Anterior cingulate cortex (tissue), 58 donors: ENCODE measurements at regions not wholly inside any gene's neighbourhood (a gene's known extent, or its start where the extent isn't known, plus 50 kb on each side); places are given as distances from the start of the nearest gene placed in this dataset.

Source experiments
- DNase-seq, 58 donors: peaks; one replicate each; lab custom pipeline; 2025; lab: John Stamatoyannopoulos, UW

DNA sequence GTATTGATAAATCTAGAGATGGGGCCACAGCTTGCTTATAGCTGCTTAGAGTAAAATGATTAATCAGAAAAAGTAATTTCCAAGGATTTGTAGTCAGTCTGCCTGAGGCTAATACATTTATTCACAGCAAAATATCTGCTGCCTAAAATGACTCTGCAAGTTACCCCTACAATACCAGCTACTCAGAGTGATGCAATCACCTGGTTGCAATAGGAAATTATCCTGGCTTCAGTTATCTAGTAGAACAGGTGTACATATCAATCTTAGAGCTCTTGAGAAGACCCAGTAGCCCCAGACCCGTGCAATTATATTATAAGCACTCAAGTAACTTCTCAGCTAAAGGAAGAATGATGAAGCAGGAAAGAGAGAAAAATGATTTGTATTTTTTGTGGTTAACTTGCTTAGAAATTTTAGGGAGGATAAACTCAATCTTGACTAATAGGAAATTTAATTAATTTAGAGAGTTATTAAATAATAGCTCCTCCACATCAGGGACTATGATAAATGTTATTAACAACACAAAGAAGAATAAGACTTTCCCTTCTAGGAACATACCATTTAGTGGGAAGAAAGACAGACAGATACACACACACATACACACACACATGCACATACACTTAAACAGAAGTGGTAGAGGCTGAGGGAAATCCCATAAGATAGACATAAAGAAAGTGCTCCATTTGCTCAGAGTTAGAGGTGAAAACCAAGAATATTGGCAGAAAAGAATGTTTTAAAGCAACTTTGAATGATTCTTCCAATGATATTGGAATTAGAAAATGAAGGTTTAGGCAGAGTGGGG lies 140.4 kb upstream of the PRSS1 start:
- DNase-seq, result no peak

DNA sequence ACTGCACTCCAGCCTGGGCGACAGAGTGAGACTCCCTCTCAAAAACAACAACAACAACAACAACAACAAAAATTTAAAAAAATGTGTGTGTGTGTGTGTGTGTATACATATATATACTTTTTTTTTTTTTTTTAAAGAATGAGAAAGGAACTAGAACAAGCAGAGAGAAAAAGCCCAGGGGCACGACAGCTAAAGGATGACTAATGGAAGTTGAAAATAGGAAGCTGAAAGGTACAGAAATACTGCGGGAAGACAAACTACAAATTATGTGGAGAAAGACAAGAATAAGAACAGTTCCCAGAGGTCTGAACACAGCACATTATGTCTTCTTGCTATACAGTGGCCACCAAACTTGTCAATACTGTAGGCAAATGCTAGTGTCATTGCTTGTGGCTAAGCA lies 141.9 kb upstream of the PRSS1 start:
- no peak for DNase-seq

DNA sequence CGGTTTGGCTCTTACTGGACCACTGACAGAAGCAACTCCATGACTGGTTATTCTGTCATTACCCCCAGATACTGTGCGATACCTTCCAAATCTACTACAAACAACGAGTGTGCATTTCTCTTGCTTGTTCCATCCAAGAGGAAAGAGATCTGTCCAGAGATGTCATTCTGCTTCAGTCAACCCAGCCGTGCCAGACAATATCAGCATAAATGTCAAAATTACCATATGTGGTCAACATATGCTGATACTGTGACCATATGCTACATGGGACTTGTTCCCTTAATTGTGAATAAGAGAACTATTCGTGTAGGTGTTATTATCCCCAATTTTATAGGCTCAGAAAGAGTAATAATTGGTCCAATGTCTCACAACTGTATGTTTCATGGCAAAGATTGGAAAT lies 143.2 kb upstream of the PRSS1 start:
- no peak for DNase-seq

- no peak for DNase-seq
Observed at GRCh38 chr7:142604671-142605070, 144.6 kb upstream of the PRSS1 start.

- peak in 6 of 58 donors; percentile 11 to 37 (median 18) for DNase-seq
Observed at GRCh38 chr7:142603870-142604448, 145.3 kb upstream of the PRSS1 start.

- DNase-seq, result no peak
Observed at GRCh38 chr7:142602756-142603155, 146.5 kb upstream of the PRSS1 start.

GRCh38 chr7:142602183-142602582 lies 147.1 kb upstream of the PRSS1 start:
- DNase-seq, result no peak

- DNase-seq, result no peak
Observed at GRCh38 chr7:142598297-142598696, 151.0 kb upstream of the PRSS1 start.

GRCh38 chr7:142597547-142597946 lies 151.7 kb upstream of the PRSS1 start:
- no peak for DNase-seq

DNA sequence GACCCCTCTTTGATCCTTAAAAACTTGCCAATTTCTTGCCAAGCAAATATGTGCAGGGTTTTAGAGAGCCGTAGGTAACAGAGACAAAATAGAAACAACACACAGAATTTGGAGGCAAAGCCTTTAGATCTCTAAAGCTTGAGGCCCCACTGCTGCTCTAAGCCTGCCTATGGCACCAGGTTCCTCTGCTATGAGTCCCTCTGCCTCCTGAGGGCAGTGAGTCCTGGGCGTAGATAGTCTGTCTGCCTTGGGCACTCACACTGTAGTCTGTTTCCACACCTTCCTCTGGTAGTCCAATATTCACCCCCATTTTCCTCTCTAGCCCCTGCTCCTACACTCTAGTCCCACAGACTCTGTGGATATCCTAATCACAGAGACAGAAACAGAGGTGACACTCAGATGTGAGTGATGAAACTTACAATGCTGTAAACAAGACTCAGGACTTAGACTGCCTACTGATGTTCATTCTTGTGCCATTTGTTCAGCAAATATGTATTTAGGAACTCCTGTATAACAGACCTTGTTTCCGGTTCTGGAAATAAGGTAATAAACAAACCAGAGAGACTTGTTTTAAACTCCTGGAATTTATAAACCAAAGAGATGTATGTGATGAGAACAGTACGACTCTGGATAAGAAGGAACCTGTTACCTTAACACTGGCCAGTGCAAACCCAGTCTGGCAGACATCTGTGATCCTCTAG lies 153.3 kb upstream of the PRSS1 start:
- no peak for DNase-seq

- no peak for DNase-seq
Observed at GRCh38 chr7:142594078-142594477, 155.2 kb upstream of the PRSS1 start.

DNA sequence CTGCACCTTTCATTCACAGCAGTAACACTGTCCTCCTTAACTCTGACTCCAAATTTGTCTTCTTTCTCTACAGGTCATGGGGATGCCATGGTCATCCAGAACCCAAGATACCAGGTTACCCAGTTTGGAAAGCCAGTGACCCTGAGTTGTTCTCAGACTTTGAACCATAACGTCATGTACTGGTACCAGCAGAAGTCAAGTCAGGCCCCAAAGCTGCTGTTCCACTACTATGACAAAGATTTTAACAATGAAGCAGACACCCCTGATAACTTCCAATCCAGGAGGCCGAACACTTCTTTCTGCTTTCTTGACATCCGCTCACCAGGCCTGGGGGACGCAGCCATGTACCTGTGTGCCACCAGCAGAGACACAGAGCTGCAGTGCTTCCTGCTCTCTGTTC lies 156.2 kb upstream of the PRSS1 start:
- no peak for DNase-seq

DNA sequence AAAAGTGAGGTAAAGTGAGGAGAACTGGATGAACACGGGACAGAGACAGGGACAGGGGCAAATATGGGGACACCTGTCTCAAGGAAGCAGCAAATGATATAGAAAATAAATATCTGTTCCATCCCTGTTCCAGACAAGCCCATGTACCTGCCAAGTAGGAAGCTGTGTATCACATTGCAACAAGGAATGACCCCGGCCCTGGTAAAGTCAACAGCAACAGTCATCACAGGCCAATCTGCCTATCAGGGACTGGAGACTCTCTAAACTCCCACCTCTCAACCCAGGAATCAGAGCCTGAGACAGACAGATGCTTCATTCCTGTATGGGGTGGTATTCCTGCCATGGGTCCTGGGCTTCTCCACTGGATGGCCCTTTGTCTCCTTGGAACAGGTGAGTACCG lies 156.6 kb upstream of the PRSS1 start:
- no peak for DNase-seq

DNA sequence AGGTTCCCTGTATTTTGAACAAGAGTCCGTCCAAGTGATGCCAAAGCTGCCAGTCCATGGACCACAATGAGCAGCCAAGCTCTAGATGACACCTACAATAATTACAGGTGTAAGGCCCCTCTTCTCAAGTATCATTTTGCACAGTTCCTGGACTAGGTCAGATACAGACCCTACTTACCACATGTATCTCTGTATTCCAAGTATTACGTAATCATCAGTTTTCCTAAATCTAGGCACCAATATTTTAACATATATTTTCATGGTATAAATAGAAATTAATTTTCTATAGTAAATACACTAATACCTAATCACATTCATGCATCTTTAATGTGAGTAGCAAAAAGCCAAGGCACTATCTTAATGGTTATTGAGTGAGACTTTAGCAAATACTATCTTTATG lies 157.0 kb upstream of the PRSS1 start:
- no peak for DNase-seq

DNA sequence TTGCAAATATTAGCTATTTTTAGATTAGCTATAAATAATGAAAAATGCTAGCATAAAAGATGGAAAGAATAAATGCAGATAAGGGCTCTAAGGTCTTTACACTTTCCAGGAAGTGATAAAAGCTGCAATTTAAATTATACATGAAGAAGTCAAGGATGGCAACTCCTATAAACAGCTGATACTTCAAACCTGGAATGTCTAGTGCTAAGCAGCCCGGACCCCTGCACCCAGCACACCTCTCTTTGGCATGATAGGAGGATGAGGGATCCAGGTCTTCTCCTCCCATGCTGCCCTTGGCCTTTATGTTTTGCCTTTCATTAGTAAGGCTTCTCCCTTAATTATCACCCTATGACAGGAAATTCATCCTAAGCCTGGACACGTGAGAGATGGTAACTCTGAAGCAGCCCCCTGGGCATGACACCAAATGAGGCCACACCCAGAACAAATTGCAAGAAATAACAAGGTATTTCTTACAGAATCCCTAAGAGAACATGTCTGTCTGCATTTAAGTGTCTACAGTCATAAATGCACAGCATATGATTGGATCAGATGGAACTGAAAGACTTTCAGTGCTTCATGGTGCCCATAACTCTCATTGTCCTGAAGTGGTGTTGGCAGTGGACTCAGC lies 158.3 kb upstream of the PRSS1 start:
- DNase-seq, result no peak

GRCh38 chr7:142590077-142590476 lies 159.2 kb upstream of the PRSS1 start:
- DNase-seq, result no peak

DNA sequence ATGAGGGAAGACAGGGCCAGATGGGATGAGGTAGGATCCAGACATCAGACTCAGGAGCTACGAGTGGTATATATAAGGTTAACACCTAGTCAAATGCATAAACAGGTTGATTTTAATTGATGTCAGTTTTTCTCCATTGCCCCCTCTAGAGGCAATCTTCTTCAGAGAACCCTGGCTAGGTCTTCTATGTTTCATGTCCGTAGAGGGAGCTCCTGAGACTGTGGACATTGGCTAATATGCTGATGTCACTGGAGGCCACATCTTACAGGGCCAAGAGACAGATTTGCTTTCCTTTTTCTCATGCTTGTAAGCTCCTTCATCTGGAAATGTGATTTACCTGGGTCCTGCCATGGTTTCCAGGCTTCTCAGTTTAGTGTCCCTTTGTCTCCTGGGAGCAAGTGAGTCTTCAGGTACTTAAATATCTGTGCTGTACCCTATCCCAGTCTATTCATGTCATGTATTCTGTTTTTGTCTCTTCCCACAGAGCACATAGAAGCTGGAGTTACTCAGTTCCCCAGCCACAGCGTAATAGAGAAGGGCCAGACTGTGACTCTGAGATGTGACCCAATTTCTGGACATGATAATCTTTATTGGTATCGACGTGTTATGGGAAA lies 161.6 kb upstream of the PRSS1 start:
- DNase-seq, result peak in 1 of 58 donors; percentile 6

GRCh38 chr7:142586611-142587010 lies 162.7 kb upstream of the PRSS1 start:
- no peak for DNase-seq

DNA sequence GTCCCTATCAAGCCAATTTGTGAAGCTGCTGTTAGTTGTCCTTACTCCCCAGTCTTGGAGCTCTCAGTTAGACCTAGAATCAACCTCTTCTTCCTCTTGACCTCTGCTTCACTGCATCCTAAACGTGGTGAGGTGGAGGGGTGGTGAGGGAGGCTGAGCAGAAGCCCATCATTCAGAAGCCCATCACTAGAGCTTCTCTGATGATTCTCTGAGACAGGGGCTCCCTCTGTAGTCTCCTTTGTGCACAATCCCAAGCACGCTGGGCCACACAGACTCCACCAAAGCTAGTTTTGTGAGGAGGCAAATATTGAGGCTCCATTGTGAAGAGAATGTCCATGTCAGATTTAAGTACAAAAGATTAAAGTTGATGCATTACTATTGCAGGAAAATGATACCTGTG lies 163.8 kb upstream of the PRSS1 start:
- no peak for DNase-seq

- no peak for DNase-seq
Observed at GRCh38 chr7:142584765-142585164, 164.5 kb upstream of the PRSS1 start.

- peak in 1 of 58 donors; percentile 3 for DNase-seq
Observed at GRCh38 chr7:142583446-142583845, 165.8 kb upstream of the PRSS1 start.
